ENCODE measurements at regions not wholly inside any gene's neighbourhood (a gene's known extent, or its start where the extent isn't known, plus 50 kb on each side); places are given as distances from the start of the nearest gene placed in this dataset.
"Not testable (repeated sequence)": the region's sequence is repeated elsewhere in the genome, so short reads cannot be mapped to it uniquely, and the experiment has no call there.

- H3K4me3 ChIP-seq (ENCODE audit: low read depth, low read length) = no peak overlapping the region
- TF ChIP-seq CTCF (IDR thresholded peaks at IDR 0.05; ENCODE audit: low read depth, low read length, missing control alignments) = no peak
- no peak for DNase-seq (ENCODE audit: low read depth)
Measured at GRCh38 chr6:150490586-150490985, 109.1 kb upstream of the PLEKHG1 start.

- no peak overlapping the region for H3K4me3 ChIP-seq (ENCODE audit: low read depth, low read length)
- TF ChIP-seq CTCF (IDR thresholded peaks at IDR 0.05; ENCODE audit: low read depth, low read length, missing control alignments) = no peak
- no peak for DNase-seq (ENCODE audit: low read depth)
Measured at GRCh38 chr6:150491131-150491810, 108.4 kb upstream of the PLEKHG1 start.

- TF ChIP-seq CTCF (IDR thresholded peaks at IDR 0.05; ENCODE audit: low read depth, low read length, missing control alignments) = no peak
- no peak overlapping the region for H3K4me3 ChIP-seq (ENCODE audit: low read depth, low read length)
Measured at GRCh38 chr6:150491811-150492172, 107.9 kb upstream of the PLEKHG1 start.

GRCh38 chr6:150492507-150492906 lies 107.2 kb upstream of the PLEKHG1 start:
- H3K4me3 ChIP-seq (ENCODE audit: low read depth, low read length) = no peak overlapping the region
- TF ChIP-seq CTCF (IDR thresholded peaks at IDR 0.05; ENCODE audit: low read depth, low read length, missing control alignments) = no peak
- DNase-seq (ENCODE audit: low read depth) = no peak

More at GRCh38 chr6:150491811-150492172, 107.9 kb upstream of the PLEKHG1 start:
- no peak for DNase-seq (ENCODE audit: low read depth)

GRCh38 chr6:150492941-150493340 lies 106.7 kb upstream of the PLEKHG1 start:
- H3K4me3 ChIP-seq (ENCODE audit: low read depth, low read length) = no peak overlapping the region
- TF ChIP-seq CTCF (IDR thresholded peaks at IDR 0.05; ENCODE audit: low read depth, low read length, missing control alignments) = no peak
- DNase-seq (ENCODE audit: low read depth) = no peak

- H3K4me3 ChIP-seq (ENCODE audit: low read depth, low read length); DNase-seq (ENCODE audit: low read depth): not testable (repeated sequence)
Measured at GRCh38 chr6:150493552-150493951, 106.1 kb upstream of the PLEKHG1 start.

- TF ChIP-seq CTCF (IDR thresholded peaks at IDR 0.05; ENCODE audit: low read depth, low read length, missing control alignments) = no peak
- no peak for DNase-seq (ENCODE audit: low read depth)
- no peak overlapping the region for H3K4me3 ChIP-seq (ENCODE audit: low read depth, low read length)
Measured at GRCh38 chr6:150494241-150494640, 105.4 kb upstream of the PLEKHG1 start.
